ENCODE measurements at regions not wholly inside any gene's neighbourhood (a gene's known extent, or its start where the extent isn't known, plus 50 kb on each side); places are given as distances from the start of the nearest gene placed in this dataset.

DNA sequence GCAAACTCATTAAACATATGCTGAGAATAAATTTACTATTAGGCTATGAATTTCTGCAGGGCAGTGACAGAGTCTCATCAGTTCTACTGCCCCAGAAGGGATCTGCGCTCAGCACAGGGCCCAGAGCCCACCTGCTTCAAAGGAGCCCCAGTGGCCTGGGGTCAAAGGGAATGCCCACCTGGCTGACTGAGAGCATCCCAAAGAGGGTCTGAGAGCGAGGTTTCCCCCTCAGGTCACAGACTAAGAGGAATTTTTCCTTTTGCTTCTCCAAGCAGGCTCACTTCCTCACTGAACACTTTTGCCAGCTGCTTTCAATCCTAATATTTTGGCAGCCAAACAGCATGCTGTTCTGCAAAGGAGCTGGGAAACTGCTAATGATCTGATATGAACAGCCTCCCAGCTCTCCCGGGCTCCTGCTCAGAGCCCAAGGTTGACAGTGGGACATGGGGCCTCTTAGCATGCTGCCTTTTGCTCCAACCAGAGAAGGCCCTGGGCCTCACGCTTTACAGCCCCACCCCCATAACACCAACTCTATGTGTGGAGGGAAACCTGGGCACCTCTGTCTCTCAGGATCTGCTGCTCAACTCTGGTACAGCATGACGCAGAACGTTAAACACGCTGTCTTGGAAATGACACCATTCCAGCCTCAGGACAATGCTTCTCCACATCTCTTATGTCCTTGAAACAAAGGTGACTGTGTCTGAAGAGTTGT, 70.7 kb upstream of the SYT6 start:
- no peak for DNase-seq (ENCODE audit: low read depth)

DNA sequence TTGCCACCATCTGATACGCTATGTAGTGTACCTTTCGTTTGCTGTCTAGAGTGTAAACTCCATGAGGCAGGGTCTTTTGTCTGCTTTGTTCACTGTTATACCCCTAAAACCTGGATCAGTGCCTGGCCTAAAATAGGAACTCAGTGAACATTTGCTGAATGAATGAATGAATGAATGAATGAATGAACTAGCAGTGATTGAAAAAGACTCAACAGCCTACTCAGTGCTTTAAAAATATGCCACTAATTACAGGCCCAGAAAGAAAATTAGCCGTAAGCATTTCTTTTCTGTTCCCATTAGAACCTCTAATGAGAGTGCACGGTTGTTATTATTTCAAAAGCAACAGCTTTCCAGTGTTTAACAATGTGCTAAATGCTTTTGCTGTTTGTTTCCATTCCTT, 69.3 kb upstream of the SYT6 start:
- DNase-seq (ENCODE audit: low read depth): no peak

DNA sequence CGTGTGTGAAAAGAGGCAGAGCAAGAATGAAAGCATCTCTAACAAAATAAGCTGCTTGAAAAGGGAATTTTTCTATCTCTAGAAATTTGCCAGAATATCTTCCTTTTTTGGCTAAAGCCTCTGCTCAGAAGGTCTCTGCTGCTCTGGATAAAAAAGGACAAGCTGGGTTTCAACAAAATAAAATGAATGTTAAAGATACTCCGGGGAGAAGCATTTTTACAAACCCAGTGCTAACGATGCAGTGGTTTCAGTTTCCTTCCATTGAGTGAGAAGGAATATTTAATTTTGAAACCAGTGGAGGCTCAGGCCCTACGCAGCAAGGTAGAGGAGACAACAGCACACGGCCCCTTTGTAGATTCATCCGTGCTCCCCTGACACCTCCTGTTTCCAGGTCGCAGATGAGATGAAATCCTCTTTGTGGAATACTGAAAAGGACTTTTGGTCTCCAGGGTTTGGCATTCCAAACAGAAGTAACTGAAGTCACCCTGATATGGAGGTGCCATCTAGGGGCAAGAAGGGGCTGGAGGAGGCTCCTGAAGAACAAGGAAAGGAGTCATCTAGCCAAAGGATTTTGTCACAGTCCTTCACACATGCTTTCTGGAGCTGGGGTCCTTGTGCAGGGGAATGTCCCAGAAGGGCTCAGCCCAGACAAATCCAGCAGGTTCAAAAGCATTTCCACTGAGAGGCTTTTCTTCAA, 65.7 kb upstream of the SYT6 start:
- no peak for DNase-seq (ENCODE audit: low read depth)

DNA sequence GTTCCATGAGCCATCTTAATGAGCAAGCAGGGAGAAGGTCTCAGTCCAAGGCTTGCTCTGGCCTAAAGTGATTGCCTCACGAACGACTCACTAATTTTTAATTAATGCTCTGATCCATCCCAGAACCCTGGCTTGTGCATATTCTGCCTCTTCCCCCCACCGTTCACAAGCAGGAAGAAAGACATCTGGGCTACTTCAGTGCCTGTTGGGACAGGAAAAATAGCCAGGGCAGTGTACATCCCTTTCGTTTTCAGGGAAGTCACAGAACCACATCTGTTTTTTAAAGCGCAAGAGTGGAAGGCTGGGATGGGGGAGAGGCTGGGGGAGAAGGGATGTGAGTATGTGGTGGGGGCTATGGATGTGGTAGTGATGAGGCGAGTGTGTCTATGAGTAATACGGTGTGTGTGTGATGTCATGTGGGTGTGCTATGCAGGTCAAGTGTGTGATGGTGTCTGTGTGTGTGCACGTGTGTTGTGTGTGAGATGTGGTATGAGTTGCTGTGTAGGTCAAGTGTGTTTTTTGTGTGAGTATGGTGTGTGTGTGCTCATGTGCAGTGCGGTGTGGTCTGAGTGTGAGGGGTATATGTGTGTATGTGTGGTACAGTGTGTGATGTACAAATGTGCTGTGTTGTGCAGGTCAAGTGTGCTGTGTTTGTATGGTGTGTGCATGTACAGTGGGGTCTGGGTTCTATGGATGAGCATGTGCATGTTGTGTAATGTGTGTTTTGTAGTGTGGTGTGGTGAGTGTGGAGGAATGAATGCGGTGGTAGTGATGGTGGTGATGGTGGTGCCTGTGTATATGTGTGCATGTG, 64.9 kb upstream of the SYT6 start:
- no peak for DNase-seq (ENCODE audit: low read depth)

DNA sequence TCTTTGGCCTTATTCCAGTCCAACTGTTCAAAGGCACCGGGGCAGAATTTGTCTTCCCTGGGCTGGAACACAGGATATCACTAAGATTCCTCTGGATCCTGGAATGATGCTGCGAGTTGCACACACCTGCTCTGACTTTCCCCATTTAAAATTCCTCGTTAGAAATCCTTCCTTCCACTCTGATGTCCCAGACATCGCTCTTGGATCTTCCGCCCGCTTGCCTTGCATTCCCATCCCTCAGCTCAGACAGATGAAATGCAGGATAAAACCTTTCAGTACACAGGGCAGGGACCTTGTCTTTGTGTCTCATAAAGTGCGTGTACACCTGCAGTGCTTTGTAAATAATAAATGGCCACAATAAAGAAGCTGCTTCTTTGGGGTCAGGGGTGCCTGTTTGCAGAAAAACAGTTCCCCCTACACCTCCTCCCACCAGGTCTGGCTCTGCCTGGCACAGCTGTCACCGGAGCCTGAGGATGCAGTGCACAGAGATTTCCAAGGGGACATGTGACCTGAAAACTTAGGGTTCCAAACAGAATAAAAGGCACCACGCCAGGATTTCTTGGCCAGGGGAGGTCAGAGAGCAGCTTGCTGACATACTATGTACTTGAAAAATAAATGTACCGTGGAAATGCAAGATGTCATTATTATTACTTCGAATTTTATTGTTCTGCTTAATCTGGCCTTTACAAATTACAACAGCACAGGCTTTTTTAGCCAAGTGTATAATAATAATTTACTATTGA, 62.9 kb upstream of the SYT6 start:
- DNase-seq (ENCODE audit: low read depth): no peak

DNA sequence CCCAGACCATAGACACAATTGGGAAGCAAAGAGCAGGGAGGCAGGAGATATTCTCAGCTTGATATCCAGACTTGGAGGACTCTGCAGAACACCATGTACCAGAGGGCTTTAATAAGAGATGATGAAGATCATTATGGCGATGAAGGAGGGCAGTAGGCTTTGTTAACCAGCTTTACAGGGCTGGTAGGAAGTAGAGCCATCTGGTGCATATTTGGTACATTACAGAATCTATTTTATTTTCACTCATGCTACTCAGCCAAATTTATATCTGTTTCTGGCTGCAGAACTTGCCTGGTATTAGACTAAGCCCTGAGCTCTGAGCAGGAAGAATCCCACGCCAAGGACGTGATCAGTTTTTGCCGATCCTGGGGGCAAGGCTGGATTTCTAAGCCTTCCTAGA, 61.8 kb upstream of the SYT6 start:
- no peak for DNase-seq (ENCODE audit: low read depth)

DNA sequence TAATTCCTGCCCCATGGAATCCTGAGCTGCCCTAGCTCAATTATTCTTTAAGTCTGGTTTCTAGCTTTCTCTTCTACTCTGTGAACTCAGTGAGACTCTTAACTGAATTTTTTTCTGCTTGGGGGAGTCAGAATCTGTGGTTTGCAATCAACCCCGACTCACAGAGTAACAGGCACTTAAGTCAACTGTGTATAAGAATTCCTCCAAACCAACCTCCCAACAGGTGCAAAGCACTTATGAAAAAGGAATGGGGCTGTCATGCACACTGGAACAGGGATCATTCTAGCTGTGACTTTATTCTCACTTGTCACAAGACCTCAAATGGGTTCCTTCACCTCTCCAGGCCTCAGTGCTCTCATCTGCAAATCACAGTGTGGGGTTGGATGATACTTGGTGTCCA, 60.3 kb upstream of the SYT6 start:
- no peak for DNase-seq (ENCODE audit: low read depth)

DNA sequence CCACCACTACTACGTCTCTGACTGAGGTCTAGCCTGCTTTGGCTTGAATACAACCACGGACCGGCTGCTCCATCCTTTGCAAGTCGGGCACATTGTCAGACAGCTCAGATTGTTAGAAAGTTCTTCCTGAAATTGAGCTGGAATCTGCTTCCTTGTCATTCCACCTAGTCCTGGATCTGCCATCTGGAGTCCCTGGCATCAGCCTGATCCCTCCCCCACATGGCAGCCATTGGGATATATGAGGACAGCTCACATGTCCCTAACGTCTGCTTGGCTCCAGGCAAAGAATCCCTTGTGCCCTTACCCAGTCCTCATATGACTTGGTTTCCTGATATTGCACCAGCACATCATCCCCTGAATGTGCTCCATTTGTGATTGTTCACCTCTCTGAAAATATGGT, 56.3 kb upstream of the SYT6 start:
- DNase-seq (ENCODE audit: low read depth): no peak

DNA sequence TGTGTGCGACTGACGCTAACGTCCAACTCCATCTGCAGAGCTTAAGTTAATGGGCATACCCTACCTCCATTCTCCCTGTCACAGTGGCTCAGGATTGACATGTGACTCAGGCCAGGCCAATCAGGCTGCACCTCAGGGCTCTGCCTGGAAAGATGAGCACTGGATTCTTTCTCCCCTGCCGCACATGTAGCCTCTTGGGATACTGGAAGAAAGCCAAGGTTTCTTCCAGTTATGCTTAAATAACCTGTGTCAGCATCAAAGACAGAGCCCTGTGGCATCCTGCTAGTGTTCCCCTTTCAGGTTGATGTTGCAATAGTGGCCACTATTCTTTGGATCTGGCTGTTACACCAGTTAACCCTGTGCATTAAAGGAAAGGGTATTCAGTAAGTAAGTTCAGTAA, 55.0 kb upstream of the SYT6 start:
- DNase-seq (ENCODE audit: low read depth): no peak

DNA sequence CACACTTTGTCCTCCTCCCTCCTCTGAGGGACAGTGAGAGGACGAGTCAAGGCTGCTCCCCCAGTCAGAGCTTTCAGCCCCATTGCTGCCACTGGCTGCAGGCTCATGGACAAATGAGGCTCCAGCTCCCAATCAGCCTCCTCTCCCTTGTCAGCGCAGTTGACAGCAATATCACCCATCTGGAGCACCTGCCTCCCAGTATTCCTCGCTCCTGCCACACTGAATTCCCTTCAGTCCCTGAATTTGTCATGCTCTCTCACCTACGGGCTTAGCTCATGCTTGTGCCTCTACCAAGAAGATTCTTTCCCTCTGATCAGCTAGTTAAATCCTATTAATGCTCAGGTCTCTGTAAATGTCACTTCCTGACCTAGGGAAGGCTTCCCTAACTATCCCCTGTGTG, 54.4 kb upstream of the SYT6 start:
- no peak for DNase-seq (ENCODE audit: low read depth)

DNA sequence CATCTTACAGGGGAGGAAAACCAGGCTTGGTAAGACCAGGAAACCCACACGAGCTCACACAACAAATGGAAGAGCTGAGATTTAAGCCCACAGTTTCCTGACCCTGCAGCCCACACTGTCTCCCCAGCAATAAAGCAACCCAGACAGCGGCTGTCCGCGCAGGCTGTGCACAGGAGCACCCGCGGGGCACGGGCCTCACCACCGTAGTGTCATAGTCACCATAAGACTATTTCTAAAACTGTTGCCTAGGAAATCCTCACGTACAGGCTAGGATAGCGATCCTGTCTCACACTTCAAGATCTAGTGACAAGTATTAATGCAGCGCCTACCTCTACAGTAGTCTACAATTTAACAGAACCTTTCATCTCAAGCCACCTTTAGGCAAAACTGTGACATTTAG, 54.0 kb upstream of the SYT6 start:
- no peak for DNase-seq (ENCODE audit: low read depth)

DNA sequence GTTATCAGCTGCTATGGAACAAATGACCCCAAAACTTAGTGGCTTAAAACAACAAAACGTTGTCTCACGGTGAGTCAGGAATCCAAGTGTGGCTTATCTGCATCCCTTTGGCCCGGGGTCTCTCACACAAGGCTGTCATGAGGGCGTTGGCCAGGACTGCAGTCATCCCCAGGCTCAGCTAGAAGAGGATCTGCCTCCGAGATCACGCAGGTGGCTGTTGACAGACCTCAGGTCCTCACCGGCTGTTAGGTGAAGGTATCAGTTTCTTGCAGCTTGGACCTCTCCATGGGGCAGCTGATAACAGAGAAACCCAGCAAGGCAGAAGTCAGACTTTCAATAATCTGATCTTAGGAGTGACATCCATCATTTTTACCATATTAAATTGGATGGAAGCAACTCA, 52.7 kb upstream of the SYT6 start:
- no peak for DNase-seq (ENCODE audit: low read depth)

DNA sequence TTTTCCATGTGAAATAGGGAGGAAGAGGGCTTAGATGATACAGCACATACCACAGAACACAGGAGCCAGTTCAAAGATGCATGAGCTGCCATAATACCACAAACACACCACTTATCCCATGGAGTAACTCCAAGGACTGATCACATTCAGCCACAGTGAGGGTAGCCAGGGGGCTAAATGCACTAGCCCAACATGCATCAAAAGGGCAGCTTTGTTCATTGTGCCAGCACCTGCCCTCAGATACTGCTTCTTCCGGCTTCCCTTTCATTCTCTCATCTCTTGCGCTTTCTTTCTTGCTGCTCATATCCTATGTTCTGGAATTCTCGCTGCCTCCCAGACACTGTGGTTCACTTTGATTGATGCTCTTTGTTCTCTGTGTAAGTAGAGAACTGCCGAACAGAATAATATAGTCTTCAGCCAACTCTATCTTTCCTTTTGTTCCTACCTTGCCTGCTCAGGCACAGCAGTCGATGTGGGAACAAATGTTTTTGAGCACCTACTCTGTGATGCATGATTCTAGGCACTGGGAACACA, 50.0 kb upstream of the SYT6 start:
- no peak for DNase-seq (ENCODE audit: low read depth)
